IPS-20b (cell line): ENCODE measurements at regions not wholly inside any gene's neighbourhood (a gene's known extent, or its start where the extent isn't known, plus 50 kb on each side); places are given as distances from the start of the nearest gene placed in this dataset.
"Not testable (repeated sequence)": the region's sequence is repeated elsewhere in the genome, so short reads cannot be mapped to it uniquely, and the experiment has no call there.

ENCODE experiments used
- H3K27ac ChIP-seq: one replicate; pipeline ENCODE4 v1.5.1; 2013; ENCODE audit warnings: low read length
- H3K27me3 ChIP-seq: 2 replicates; pipeline ENCODE4 v1.6.1; 2013; ENCODE audit warnings: mild to moderate bottlenecking, low read length, inconsistent platforms; ENCODE audit not compliant: insufficient read depth
- H3K36me3 ChIP-seq: 2 replicates; pipeline ENCODE4 v1.6.1; 2013; ENCODE audit warnings: low read depth, mild to moderate bottlenecking, inconsistent platforms, low read length, moderate library complexity; ENCODE audit not compliant: insufficient read depth
- H3K4me1 ChIP-seq: 2 replicates; pipeline ENCODE4 v1.6.1; 2013; ENCODE audit warnings: mild to moderate bottlenecking, control low read depth, inconsistent platforms, low read length, moderate library complexity; ENCODE audit not compliant: insufficient read depth
- H3K4me3 ChIP-seq: 2 replicates; pipeline ENCODE4 v1.5.1; 2013; ENCODE audit warnings: mild to moderate bottlenecking, low read length, inconsistent platforms
- H3K9ac ChIP-seq: 2 replicates; pipeline ENCODE4 v1.6.1; 2013; ENCODE audit warnings: low read depth, mild to moderate bottlenecking, inconsistent platforms, low read length, moderate library complexity
- H3K9me3 ChIP-seq: 2 replicates; pipeline ENCODE4 v1.6.1; 2013; ENCODE audit warnings: mild to moderate bottlenecking, low read depth, low read length, inconsistent platforms; ENCODE audit not compliant: insufficient read depth

GRCh38 chr2:208713066-208713745, 306.6 kb downstream of the PTH2R start:
- Histone ChIP-seq H3K36me3 (no peaks in the 10 kb centered on the region), H3K27me3 (no peaks in the 10 kb centered on the region), H3K27ac (no peak overlapping the region), H3K4me3 (no peak overlapping the region), H3K9ac (no peak overlapping the region), H3K4me1 (no peaks in the 10 kb centered on the region), H3K9me3 (no peaks in the 10 kb centered on the region)

- Histone ChIP-seq H3K9me3 (no peaks in the 10 kb centered on the region), H3K9ac (no peak overlapping the region), H3K4me1 (no peaks in the 10 kb centered on the region), H3K36me3 (no peaks in the 10 kb centered on the region), H3K4me3 (no peak overlapping the region), H3K27ac (no peak overlapping the region), H3K27me3 (no peaks in the 10 kb centered on the region)
Observed at GRCh38 chr2:208718828-208719227, 312.2 kb downstream of the PTH2R start.

GRCh38 chr2:208722731-208723130, 316.1 kb downstream of the PTH2R start:
- Histone ChIP-seq H3K36me3 (no peaks in the 10 kb centered on the region), H3K4me1 (no peaks in the 10 kb centered on the region), H3K27ac (no peak overlapping the region), H3K9ac (no peak overlapping the region), H3K27me3 (no peaks in the 10 kb centered on the region), H3K4me3 (no peak overlapping the region), H3K9me3 (no peaks in the 10 kb centered on the region)

DNA sequence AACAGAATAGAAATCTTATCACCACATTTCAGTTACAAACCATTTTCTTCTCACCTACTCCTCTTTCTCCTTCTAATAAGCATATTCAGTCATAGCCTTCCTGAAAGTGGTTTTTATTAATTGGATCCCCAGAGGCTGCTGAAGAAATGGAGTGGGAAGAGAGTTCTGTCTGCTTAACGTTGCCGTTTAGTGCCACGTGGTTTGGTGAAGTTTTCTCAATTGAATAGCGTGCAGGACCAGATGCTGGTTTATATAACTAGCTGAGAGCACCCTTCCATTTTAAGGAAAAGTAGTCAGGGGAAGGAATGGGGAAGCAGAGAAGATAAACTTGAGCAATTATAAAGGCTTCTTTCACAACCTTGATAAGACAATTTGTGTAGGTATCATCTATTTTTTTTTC, 318.7 kb downstream of the PTH2R start:
- no peaks in the 10 kb centered on the region for H3K4me1 ChIP-seq
- H3K36me3 ChIP-seq, result no peaks in the 10 kb centered on the region
- H3K9ac ChIP-seq, result no peak overlapping the region
- no peak overlapping the region for H3K27ac ChIP-seq
- no peak overlapping the region for H3K4me3 ChIP-seq
- no peaks in the 10 kb centered on the region for H3K9me3 ChIP-seq
- H3K27me3 ChIP-seq, result no peaks in the 10 kb centered on the region

GRCh38 chr2:208726242-208726641, 319.6 kb downstream of the PTH2R start:
- Histone ChIP-seq H3K4me1 (no peaks in the 10 kb centered on the region), H3K27me3 (no peaks in the 10 kb centered on the region), H3K36me3 (no peaks in the 10 kb centered on the region), H3K9ac (no peak overlapping the region), H3K9me3 (no peaks in the 10 kb centered on the region), H3K4me3 (no peak overlapping the region), H3K27ac (no peak overlapping the region)

DNA sequence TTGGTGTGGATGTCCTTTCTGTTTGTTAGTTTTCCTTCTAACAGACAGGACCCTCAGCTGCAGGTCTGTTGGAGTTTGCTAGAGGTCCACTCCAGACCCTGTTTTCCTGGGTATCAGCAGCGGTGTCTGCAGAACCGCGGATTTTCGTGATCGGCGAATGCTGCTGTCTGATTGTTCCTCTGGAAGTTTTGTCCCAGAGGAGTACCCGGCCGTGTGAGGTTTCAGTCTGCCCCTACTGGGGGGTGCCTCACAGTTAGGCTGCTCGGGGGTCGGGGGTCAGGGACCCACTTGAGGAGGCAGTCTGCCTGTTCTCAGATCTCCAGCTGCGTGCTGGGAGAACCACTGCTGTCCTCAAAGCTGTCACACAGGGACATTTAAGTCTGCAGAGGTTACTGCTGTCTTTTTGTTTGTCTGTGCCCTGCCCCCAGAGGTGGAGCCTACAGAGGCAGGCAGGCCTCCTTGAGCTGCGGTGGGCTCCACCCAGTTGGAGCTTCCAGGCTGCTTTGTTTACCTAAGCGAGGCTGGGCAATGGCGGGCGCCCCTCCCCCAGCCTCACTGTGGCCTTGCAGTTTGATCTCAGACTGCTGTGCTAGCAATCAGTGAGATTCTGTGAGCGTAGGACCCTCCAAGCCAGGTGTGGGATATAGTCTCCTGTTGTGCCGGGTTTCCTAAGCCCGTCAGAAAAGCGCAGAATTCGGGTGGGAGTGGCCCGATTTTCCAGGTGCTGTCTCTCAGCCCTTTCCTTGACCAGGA, 345.2 kb downstream of the PTH2R start:
- H3K9me3 ChIP-seq, H3K4me3 ChIP-seq, H3K27me3 ChIP-seq, H3K36me3 ChIP-seq, H3K27ac ChIP-seq, H3K9ac ChIP-seq, H3K4me1 ChIP-seq: not testable (repeated sequence)

DNA sequence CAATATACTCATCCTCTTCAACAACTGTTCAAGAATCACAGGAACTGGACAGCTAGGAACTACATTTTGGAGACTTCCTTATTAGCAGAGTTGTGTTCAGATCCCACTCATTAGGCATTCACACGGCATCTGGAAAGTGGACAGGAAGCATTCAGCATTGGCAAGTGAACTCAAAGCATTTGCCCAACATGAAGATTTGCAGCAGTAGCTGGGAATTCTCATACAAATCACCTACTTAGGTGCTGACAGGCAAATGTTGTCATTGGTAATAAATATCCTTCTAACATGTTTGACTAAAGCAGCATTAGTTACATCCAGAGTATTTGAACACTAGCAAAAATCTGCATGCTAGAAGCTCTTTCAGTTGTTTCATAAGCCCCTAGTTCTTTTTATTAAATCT, 350.8 kb downstream of the PTH2R start:
- no peaks in the 10 kb centered on the region for H3K36me3 ChIP-seq
- no peak overlapping the region for H3K4me3 ChIP-seq
- no peaks in the 10 kb centered on the region for H3K27me3 ChIP-seq
- H3K4me1 ChIP-seq, result no peaks in the 10 kb centered on the region
- peaks cover 5% of the 10 kb centered on the region; the same call in 1 of the 2 replicates for H3K9me3 ChIP-seq
- H3K9ac ChIP-seq, result no peak overlapping the region
- H3K27ac ChIP-seq, result no peak overlapping the region

DNA sequence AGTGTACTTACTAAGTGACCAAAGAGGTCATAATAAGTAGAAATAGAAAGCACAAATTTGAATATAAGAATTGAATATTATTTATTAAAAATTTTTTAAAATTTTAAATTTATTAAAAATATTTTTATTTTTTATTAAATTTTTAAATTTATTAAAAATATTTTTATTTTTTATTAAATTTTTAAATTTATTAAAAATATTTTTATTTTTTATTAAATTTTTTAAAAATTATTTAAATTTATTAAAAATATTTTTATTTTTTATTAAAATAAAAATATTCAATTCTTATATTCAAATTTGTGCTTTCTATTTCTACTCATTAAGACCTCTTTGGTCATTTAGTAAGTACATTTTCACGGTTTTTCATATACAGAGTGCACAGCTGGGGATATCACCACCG, 366.5 kb downstream of the PTH2R start:
- not testable (repeated sequence) for H3K9ac ChIP-seq, H3K4me3 ChIP-seq, H3K36me3 ChIP-seq, H3K4me1 ChIP-seq, H3K27ac ChIP-seq, H3K27me3 ChIP-seq, H3K9me3 ChIP-seq

GRCh38 chr2:208781166-208781565, 374.6 kb downstream of the PTH2R start:
- no peaks in the 10 kb centered on the region for H3K36me3 ChIP-seq
- no peak overlapping the region for H3K4me3 ChIP-seq
- H3K4me1 ChIP-seq, result no peaks in the 10 kb centered on the region
- H3K9me3 ChIP-seq, result peaks cover 13% of the 10 kb centered on the region
- H3K27me3 ChIP-seq, result no peaks in the 10 kb centered on the region
- no peak overlapping the region for H3K27ac ChIP-seq
- H3K9ac ChIP-seq, result no peak overlapping the region

DNA sequence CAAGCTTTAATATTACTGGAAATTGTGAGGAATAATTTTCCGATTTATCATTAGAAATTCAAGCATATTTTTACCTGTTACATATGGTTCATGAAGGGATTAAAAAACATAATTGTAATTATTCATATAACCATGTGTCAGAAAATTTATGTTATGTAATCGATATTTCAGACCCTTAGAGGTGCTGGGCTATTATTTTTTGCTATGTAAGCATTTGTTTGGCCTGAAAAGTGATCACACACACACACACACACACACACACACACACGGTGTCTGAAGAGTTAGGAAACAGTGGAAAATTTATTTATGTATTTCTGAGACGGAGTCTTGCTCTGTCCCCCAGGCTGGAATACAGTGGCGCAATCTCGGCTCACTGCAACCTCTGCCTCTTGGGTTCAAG, 375.5 kb downstream of the PTH2R start:
- H3K9ac ChIP-seq, result no peak overlapping the region
- no peaks in the 10 kb centered on the region for H3K36me3 ChIP-seq
- H3K4me3 ChIP-seq, result no peak overlapping the region
- H3K4me1 ChIP-seq, result no peaks in the 10 kb centered on the region
- H3K9me3 ChIP-seq, result peaks cover 13% of the 10 kb centered on the region
- no peaks in the 10 kb centered on the region for H3K27me3 ChIP-seq
- H3K27ac ChIP-seq, result no peak overlapping the region

DNA sequence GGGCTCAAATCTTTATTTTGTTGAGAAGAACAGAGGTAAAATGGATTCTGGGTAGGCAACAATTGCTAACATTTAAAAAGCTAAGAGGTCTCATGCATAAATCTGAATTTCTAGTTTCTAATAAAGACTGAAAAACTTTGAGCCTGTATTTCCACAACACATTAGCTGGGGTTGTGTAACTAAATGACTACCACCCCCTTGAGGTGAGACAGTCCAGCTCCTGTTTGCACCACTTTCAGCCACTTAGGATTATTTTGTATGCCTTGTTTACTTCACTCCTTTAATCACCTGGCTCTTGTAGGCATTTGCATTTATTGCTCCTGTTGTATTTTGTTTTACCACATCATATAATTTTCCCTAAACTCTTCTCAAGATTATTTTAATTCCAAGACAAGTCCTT, 376.6 kb downstream of the PTH2R start:
- H3K36me3 ChIP-seq, result no peaks in the 10 kb centered on the region
- no peaks in the 10 kb centered on the region for H3K27me3 ChIP-seq
- H3K4me3 ChIP-seq, result no peak overlapping the region

GRCh38 chr2:208784774-208785173, 378.2 kb downstream of the PTH2R start:
- H3K27ac ChIP-seq, H3K27me3 ChIP-seq, H3K36me3 ChIP-seq, H3K4me1 ChIP-seq, H3K4me3 ChIP-seq, H3K9ac ChIP-seq: not testable (repeated sequence)
- H3K9me3 ChIP-seq, result peaks cover 13% of the 10 kb centered on the region

More for the DNA sequence above, 376.6 kb downstream of the PTH2R start:
- Histone ChIP-seq H3K4me1 (no peaks in the 10 kb centered on the region), H3K9ac (no peak overlapping the region), H3K9me3 (peaks cover 13% of the 10 kb centered on the region), H3K27ac (no peak overlapping the region)
